NCI-H2107 treated with DMSO at 0.1 percent for 48 hours (cell line): ENCODE measurements at regions not wholly inside any gene's neighbourhood (a gene's known extent, or its start where the extent isn't known, plus 50 kb on each side); places are given as distances from the start of the nearest gene placed in this dataset.
A peak's percentile ranks its signal among the peaks of the same experiment; 100 is the strongest.
"Not testable (repeated sequence)": the region's sequence is repeated elsewhere in the genome, so short reads cannot be mapped to it uniquely, and the experiment has no call there.

Experiments
- DNase-seq: peaks from one replicate; lab custom pipeline; 2025; ENCODE audit not compliant: unreplicated experiment; lab: John Stamatoyannopoulos, UW

DNA sequence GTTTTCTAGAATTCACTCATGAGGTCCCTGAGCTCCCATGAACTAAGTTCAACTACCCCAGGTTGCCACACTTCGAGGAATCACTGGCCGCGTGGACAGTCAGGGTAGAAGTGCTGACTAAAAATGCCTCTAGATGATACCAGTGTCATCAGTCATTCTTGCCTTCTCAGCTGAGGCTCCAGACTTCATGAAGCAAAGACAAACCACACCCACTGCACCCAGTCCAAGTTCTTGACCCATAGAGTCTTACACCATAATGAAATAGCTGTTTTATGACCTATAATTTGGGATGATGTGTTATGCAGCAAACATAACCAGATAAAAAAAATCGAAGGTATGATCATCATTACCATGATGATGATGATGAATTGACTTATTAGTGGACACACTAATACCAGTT lies 632.9 kb upstream of the TLE4 start:
- no peak for DNase-seq

DNA sequence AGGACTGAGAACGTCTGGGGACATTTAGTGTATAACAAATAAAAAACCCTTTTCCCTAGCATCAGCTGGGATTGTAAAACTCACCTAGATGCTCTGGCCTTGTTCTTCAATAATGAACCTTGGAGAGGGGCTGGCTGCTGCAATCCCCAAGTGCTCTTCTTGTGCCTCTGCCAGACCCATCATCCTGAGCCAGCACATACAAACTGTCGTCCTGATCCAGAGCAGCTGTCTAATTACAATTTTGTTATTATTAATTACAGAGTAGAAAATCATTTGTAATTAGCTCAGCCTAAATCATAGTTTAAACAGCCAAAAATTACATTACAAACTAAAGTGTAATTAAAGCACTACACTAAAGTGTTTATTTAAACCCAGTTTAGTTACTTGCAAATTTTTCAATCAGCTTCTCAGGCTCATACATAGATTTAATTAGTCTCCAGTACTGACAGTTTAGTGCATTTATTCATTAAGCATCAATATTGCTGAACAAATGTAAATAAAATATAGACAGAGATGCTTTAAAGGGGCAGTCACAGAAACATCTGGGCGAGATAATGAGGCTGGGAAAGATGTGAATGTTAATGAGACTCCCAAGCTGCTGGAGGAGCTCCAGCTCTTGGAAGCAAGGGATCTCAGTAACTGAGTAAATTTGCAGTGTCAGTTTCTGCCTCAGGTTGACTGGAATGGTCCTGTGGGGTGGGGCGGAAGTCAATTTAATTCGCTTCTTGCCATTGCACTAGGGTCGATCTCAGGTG lies 632.3 kb upstream of the TLE4 start:
- no peak for DNase-seq

DNA sequence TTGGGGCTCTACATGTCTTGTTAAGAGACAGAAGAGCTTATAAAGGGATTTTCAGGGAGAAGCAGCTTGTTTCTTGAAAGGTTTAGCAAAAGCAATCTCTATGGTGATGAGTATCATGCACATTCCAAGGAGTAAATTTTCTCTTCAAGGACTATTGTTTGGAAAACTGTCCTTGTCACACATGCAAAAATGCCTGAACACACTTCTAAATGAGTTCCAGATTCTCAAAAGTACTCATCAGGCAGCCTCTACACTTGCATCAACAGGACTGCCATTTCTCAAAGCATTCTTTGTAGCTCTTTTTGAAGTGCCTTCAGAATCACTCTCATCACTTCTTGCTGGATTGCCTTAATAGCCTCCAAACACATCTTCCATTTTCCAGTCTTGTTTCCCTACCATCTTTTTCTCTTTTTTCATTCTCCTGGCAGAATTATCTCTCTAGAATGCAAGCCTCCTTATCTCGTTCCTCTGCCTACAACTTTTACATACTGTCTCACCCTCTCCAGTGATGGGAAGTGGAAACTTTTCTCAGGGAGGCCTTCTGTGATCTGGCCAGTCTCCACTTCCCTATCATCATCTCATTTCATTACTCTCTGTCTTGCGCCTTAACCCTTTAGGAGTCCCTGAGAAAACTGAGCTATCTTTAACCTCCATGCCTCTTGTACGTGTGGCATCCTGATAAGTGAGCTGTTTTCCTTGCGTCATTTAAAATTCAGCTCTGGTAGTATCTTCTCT lies 631.5 kb upstream of the TLE4 start:
- no peak for DNase-seq

DNA sequence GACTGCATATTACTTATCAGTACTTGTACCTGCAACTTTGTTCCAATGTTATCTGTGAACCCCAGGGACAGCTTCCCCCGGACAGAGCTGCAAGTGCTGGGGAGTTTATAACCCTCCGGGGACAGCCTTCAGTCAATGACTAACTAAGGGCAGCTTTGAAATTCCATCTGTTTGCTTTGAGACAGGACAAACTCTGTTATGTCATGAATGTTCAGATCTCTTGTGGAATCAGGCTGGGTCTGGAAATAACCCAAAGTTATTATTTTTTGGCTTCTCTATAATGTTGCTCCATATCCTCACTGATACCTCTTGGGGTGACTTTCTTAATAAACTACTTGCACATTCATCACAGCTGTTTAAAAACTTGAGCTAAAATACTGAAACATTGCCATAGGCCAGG lies 617.5 kb upstream of the TLE4 start:
- no peak for DNase-seq

DNA sequence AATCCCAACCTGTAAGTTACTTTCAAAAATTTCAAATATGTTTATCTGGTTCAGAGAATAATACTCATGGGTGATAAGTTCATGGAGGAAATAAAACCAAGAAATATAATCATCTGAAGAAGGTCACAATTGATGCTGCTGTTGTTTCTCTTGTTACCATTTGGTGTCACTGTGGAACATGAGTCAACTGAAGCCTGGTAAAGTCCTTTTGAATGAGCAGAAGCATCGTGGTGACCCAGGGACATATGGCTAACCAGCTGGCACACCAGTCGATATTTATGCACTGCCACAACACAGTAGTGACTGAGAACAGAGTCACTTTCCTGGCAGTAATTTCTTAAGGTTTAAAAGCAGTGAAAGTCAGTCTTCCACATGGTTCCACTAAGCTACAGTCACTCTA lies 612.9 kb upstream of the TLE4 start:
- DNase-seq: no peak

DNA sequence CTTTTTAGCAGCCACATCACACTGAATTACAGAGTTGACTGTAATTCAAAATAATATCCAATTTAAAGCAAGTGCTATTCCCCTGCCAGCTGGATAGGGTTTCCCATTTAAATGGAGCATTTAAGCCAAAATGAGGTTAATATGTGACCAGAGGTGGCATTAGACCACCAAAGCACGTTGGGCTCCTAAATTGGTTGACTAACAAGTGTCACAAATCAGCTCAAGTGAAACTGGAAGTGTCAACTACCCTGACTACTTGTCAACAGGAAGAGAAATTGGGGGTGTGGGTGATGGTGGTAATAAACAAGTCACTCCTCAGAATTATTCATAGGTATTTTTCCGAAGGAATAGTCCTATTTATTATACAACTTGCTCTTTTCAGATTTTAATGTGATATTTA lies 609.6 kb upstream of the TLE4 start:
- no peak for DNase-seq

DNA sequence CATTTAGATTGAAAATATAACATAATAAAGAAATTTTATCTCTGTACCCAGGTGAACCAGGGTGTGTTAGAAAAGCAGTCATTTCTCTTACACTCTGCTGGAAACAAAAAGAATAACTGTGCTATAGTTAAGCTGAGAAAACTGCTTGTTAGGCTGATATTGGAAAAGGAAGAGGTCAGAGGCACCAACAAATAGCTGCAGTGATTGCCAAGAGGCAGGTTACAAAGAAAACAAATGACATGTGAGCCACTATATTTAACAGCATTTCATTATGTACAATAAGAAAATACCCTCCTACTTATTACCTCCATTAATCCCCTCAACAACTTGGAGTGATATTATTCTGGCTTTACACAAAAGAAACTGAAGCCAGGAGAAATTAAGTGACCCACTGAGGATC lies 607.9 kb upstream of the TLE4 start:
- no peak for DNase-seq

DNA sequence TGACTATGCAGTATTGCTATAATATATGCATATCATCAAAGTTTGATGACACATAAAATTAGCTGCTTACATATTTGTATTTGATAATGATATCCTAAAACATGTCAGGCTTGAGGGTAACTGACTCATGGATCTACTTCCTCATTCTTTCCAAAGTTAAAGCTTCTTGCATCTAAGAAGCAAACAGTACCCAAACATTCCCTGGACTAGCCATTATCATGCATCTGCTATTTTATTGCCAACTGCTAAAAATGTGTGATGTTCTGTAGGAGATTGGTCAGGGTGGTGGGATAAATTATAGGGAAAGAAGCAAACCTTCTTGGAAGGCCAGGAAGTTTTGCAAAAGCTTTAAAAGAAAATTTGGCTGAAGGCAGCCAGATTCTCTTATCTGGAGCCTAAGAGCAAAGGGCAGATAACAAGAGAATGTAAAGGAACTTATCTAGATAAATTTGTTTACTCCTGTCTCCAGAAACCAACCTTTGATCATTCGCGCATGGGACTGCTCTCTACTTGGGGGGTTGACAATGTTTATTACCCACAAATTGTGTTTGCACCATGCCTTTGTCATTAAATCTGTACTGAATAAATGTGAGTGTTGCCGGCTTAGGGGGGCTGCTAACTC lies 604.1 kb upstream of the TLE4 start:
- DNase-seq: no peak

DNA sequence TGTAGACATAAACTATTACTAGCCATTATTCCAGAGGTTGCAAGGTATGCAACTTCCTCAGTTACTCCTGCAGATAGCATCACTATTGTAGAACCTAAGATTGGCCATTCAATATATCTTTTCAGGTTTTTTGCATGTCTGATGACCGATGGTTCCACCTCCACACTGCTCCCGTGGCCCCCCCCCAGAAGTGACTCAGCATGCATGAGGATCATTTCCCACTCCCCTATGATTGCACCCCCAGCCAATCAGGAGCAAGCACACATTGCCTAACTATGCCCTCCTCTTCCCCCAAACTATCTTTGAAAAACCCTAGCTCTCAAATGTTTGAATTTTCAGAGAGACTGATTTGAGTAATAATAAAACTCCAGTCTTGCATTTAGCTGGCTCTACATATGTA lies 601.4 kb upstream of the TLE4 start:
- DNase-seq: no peak

DNA sequence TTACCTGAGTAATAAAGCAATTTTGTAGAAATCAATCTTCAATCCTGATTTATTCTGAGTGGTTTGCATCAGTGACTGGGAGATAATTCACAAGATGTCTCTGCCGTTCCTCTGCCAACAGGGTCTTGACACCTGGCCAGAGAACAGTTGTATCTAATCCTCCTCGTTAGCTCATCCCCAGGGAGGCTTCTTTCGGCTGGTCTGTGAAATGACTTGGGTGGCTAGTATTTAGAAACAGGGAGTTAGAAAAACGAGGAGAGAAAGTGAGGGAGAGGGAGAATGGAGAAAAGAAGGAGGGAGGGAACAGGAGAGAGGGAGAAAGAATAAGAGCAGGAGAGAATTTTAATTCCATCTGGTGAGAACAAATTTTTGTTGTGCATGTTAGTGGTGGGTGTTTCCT lies 600.2 kb upstream of the TLE4 start:
- no peak for DNase-seq

DNA sequence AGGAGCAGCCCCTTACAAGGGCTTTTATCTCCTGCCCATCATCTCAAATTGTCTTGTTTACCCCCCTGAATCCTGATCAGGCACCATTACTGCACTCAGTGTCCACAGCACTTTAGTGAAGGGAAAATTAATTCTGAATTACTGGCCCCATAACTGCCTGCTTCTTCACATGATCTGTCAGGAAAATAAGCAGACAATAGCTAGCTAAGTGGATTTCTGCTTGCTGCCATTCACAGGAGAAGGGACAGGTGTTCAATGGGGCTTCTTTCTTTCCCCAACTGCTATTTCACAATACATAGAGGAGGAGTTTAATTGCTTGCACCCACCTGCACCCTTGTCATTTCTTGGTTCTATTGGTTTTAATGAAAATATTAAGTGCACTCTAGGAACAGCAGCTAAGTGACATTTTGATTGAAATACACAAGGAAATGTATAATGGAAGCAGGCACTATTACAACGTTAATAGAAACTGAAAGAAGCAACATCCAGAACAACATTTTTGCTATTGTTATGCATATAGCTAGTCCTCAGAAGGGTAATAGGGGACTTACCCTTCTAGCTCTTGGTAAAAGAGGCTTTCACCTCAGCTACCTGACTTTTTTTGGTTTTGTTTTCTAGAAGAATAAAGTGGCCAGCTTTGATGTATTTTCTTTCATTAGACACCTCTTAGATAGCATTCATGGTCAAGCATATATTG lies 599.3 kb upstream of the TLE4 start:
- DNase-seq: peak; percentile 100

DNA sequence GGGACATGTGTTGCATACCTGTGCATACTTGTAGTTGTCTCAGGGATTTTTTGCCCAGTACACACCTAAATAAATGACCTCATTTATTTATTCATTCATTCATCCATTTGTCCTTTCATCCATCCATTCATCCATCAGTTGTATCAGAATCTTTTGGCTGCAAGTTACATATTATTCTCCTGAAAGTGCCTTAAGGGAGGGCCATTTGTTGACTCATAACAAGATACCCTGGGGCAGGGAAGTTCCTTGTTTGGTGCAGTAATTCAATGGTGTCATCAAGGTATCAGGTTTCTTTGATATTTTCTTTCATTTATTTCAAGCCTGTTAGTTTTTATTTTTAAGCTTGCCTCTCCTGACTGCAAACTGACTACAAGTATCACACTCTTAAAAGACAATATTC lies 597.9 kb upstream of the TLE4 start:
- DNase-seq: peak; percentile 26

DNA sequence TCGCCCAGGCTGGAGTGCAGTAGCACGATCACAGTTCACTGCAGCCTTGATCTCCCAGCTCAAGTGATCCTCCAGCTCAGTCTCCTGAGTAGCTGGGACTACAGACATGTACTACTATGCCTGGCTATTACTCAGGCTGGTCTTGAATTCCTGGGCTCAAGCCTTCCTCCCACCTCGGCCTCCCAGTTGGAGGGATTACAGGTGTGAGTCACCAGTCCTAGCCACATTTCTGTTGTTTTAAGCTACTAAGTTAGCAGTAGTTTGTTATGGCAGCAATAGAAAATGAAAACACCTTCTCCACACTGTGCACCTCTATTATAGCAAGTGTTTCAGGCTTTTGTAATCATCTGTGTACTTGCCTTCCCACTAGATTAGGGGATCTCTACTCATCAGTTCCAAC lies 588.9 kb upstream of the TLE4 start:
- no peak for DNase-seq

DNA sequence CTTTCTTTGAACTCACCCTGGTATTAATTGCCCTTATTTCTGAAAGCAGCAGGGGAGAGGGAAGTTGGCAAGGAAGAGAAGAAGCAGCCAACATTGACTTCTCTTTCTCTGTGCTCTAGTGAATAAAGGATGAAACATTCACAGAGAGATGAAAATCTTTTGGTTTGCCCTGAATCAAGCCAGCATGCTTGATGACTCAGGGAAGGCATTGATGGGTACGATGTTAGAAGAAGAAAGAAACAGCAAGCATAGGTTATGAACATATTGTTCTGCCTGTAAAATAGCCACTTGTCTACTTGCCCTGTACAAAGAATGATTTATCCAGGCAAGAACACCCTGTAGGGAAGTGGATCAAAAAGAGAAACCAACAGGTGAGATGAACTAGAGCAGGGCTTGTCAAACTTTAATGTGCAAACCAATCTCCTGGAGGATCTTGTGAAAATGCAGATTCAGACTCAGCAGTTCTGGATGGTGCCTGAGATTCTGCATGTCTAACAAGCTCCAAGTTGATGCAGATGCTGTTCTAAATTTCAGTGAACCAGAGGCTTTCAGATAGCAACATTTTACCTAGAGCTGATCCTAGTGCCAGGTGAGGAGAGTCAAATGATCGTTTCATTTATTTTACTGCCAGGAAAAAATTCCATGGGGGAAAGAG lies 586.6 kb upstream of the TLE4 start:
- peak; percentile 28 for DNase-seq

DNA sequence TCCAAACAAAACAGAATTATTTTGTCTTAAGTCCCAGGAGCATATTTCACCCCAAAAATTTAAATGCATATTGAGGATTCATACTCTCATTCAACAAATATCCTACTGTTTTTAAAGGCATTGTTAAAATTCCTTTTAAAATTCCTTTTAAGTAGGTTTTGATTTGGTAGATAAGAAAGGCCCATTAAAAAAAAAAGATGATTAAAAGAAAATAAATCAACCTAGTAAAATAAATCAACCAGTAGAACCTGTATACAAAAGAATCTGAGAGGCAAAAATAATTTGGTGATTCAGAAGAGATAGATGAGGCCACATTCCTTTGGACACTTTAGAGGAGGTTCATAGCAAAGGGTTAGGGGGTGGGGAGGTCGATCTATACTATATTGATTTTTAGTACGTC lies 585.3 kb upstream of the TLE4 start:
- DNase-seq: no peak

DNA sequence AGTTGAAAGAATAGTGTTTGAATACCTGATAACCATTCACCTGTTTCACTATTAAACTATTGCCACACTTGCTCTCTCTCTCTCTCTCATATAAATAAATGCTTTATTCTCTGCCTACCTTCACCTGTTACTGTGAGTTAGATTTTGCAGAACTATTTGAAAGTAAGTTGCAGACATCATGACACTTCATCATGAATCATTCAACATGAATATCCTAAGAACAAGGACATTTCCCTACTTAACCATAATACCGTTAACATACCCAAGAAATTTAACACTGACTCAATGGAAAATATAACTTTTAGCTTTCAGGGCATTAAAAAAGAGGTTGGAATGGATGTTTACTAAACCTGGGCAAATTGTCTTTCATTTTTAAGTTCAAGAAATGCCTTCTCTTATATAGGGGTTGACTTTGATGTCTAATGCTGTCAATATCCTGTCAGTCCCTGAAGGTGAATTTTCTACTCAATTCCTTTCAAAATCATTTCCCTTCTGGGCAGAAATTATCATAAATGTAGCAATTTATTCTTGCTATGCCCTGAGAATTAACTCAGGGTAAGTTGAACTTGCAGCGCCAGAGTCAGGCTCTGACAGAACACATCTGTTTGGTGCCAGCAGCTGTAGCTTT lies 582.6 kb upstream of the TLE4 start:
- no peak for DNase-seq

DNA sequence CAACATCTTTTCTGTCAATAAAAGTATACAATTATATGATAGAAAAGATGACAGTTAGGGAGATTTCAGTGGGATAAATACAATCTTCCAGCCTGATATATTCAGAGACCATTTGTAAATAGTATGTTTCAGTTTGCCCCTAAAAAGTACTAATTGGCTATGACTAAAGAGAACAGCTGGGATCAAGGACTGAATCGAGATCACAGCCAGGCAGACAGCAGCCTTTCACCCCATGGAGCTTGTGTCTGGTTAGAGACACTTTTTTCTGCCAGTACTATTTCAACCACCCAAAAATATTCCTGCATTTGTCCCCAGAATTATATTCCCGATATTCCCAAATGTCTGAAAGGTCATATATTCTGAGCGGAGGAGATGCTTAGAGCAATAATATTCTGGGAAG lies 577.3 kb upstream of the TLE4 start:
- no peak for DNase-seq

DNA sequence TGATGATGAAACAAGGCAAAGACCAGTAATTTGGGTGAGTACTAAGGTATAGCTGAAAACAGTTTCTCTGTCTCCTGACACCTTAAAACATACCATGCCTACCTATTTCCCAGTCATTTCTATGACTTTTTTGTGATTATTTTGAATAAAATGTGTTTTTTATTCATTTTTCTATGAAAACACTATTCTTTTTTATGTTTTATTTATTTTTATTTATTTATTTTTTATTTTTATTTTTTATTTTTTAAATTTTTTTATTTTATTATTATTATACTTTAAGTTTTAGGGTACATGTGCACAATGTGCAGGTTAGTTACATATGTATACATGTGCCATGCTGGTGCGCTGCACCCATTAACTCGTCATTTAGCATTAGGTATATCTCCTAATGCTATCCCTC lies 576.8 kb upstream of the TLE4 start:
- DNase-seq: not testable (repeated sequence)

DNA sequence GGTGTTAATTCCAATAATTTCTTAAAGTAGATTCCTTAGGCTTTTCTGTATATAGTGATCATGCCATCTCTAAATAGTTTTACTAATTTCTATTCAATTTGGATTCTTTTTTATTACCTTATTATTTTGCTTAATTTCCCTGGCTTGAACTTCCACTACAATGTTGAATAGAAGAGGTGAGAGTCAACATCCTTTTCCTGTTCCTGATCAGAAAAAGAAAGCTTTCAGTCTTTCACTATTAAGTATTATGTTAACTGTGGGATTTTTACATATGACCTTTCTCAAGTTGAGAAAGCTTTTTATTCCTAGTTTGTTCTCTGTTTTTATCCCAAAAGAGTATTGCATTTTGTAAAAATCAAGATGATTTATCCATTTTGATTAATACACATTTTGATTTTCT lies 574.5 kb upstream of the TLE4 start:
- DNase-seq: no peak

DNA sequence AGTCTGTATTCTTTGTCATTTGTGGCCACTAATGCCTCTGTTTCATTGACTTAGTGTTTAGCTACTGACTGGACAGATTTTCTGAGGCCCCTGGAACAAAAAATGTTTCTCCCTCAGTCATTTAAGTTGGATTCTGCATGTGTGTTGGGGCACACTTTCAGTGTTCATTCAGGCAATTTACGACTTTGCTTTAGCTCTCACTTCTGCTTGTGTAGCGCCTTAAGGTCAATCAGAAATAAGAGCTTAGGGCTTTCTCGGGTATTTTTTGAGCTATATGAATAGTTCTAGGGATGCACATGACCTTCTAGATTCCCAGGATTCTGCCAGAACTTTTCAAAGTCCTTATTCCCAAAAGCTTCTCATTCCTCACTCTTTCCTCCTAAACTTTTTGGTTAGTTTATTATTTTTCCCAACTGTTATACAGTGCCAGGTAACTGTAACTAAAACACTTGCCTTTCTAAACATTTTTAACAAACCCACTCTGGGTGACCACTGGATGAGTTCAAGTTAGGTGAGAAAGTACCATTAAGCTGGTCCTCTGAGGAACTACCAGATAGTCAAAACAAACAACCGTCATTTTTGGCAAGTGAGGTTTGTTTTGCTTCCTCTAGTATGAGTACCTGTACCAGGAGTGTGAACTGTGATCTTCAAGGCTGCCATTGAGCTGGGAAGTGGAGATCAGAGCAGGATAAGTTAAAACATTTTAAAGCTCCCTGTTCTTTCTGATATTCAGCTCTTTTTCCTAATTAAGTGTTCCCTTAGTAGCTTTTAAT lies 571.3 kb upstream of the TLE4 start:
- DNase-seq: no peak
